Brain microvascular endothelial cell (primary cell): ENCODE measurements at regions not wholly inside any gene's neighbourhood (a gene's known extent, or its start where the extent isn't known, plus 50 kb on each side); places are given as distances from the start of the nearest gene placed in this dataset.

Experiments
- DNase-seq: peaks from one replicate; pipeline ENCODE4 v3.0.0-alpha.2; 2020
- H3K27ac ChIP-seq: fragments of 250-450 bp; sonication (Bioruptor Pico); 2 replicates; pipeline ENCODE4 v1.5.1; 2020; ENCODE audit warnings: mild to moderate bottlenecking, moderate library complexity
- H3K27me3 ChIP-seq: fragments of 250-450 bp; sonication (Bioruptor Pico); replicated peaks from 2 replicates; pipeline ENCODE4 v1.5.1; 2020; ENCODE audit warnings: mild to moderate bottlenecking
- H3K36me3 ChIP-seq: fragments of 250-450 bp; sonication (Bioruptor Pico); replicated peaks from 2 replicates; pipeline ENCODE4 v1.5.1; 2020; ENCODE audit warnings: mild to moderate bottlenecking
- H3K4me3 ChIP-seq: 2 replicates; pipeline ENCODE4 v1.5.1; 2011; ENCODE audit warnings: low read depth, mild to moderate bottlenecking, control low read depth, low read length, moderate library complexity
- CTCF ChIP-seq: IDR thresholded peaks from 2 replicates; pipeline ENCODE4 v1.5.1; 2011; ENCODE audit warnings: low read depth, mild to moderate bottlenecking, moderate library complexity, low read length, control low read depth, inconsistent platforms; ENCODE audit errors: missing control alignments
- in situ Hi-C: cut with HindIII; loops from 2 replicates; pipeline ENCODE4 v1.10.0; 2017; ENCODE audit warnings: low sequenced_read_pairs, low pct_ligation_motif_present

- in situ Hi-C loops, result no loop called here
- DNase-seq, result no peak
- H3K27me3 ChIP-seq, result no peaks in the 10 kb centered on the region
- H3K36me3 ChIP-seq, result no peaks in the 10 kb centered on the region
- TF ChIP-seq CTCF, result no peak
- H3K27ac ChIP-seq, result no peak overlapping the region
- no peak overlapping the region for H3K4me3 ChIP-seq
These were observed 369.4 kb upstream of the DMAC1 start for GRCh38 chr9:8168916-8169438.

GRCh38 chr9:8160787-8161186 is 361.2 kb upstream of the DMAC1 start:
- TF ChIP-seq CTCF, result no peak
- Histone ChIP-seq H3K4me3 (no peak overlapping the region), H3K36me3 (no peaks in the 10 kb centered on the region)

GRCh38 chr9:8158574-8158973 is 359.0 kb upstream of the DMAC1 start:
- TF ChIP-seq CTCF, result no peak
- in situ Hi-C loops, result no loop called here
- no peak for DNase-seq
- H3K27me3 ChIP-seq, result no peaks in the 10 kb centered on the region
- no peak overlapping the region for H3K27ac ChIP-seq
- H3K36me3 ChIP-seq, result no peaks in the 10 kb centered on the region
- no peak overlapping the region for H3K4me3 ChIP-seq

More at GRCh38 chr9:8160787-8161186, 361.2 kb upstream of the DMAC1 start:
- Histone ChIP-seq H3K27ac (no peak overlapping the region), H3K27me3 (no peaks in the 10 kb centered on the region)
- DNase-seq, result no peak
- in situ Hi-C loops, result no loop called here

- Histone ChIP-seq H3K36me3 (no peaks in the 10 kb centered on the region), H3K27ac (no peak overlapping the region), H3K27me3 (no peaks in the 10 kb centered on the region), H3K4me3 (no peak overlapping the region)
- TF ChIP-seq CTCF, result no peak
- no peak for DNase-seq
- in situ Hi-C loops, result no loop called here
These were observed 358.2 kb upstream of the DMAC1 start for GRCh38 chr9:8157683-8158324.

GRCh38 chr9:8156346-8156745 is 356.8 kb upstream of the DMAC1 start:
- in situ Hi-C loops, result no loop called here
- TF ChIP-seq CTCF, result no peak
- Histone ChIP-seq H3K27ac (no peak overlapping the region), H3K4me3 (no peak overlapping the region), H3K36me3 (no peaks in the 10 kb centered on the region), H3K27me3 (no peaks in the 10 kb centered on the region)
- DNase-seq, result no peak

GRCh38 chr9:8155706-8156105 is 356.1 kb upstream of the DMAC1 start:
- DNase-seq, result no peak
- Histone ChIP-seq H3K36me3 (no peaks in the 10 kb centered on the region), H3K4me3 (no peak overlapping the region), H3K27me3 (no peaks in the 10 kb centered on the region), H3K27ac (no peak overlapping the region)
- in situ Hi-C loops, result no loop called here
- no peak for TF ChIP-seq CTCF
